Prostate gland (tissue), 1 donor: ENCODE measurements at regions not wholly inside any gene's neighbourhood (a gene's known extent, or its start where the extent isn't known, plus 50 kb on each side); places are given as distances from the start of the nearest gene placed in this dataset.

Experiments
- POLR2A ChIP-seq: fragments of 450-650 bp; IDR thresholded peaks from one replicate; pipeline ENCODE4 v1.6.1; 2016; ENCODE audit warnings: antibody characterized with exemption, mild to moderate bottlenecking
- POLR2AphosphoS5 ChIP-seq: sonication (generic); formaldehyde crosslinking; IDR thresholded peaks from one replicate; pipeline ENCODE4 v1.6.1; 2017; ENCODE audit warnings: antibody characterized with exemption

DNA sequence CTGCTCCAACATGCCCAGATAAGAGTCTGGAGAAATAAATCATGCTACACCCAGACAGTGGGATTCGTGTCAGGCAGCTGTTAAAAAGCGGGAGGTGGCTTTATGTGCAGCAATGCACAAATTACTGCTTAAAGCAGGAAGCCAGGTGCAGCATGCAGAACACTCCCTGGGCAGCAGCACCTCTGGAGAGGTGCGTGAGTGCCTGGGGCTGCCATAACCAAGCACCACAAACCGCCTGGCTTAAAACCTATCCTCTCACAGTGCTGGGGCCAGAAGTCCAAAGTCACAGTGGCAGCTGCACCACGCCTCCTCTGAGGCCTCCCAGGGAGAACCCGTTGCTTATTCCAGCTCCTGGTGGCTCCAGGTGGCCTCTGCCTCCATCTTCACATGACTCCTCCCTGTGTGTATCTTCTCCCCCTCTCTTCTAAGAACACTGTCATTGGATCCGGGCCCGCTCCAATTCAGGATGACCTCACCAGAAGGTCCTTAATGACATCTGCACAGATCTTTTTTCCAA lies 115.6 kb downstream of the SIK1 start:
- TF ChIP-seq POLR2AphosphoS5: no peak
- no peak for TF ChIP-seq POLR2A
